ENCODE measurements at regions not wholly inside any gene's neighbourhood (a gene's known extent, or its start where the extent isn't known, plus 50 kb on each side); places are given as distances from the start of the nearest gene placed in this dataset.

DNA sequence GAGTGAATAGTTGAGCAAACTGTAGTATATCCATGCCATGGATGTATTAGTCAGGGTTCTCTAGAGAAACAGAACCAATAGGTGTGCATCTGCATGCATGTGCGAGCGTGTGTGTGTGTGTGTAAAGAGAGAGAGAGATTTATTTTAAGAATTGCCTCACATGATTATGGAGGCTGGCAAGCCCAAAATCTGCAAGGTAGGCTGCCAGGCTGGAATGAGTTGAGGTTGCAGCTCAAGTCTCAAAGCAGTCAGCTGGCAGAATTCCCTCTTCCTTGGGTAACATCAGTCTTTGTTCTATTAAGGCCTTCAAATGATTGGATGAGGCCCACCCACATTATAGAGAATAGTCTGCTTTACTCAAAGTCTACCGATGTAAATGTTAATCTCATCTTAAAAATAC lies 187.8 kb downstream of the ANAPC1 start:
- H3K27me3 Mint-ChIP-seq (ENCODE audit: low read depth in 3 of 3), result peaks cover 0 to 3% (median 1%) of the 10 kb centered on the region in 3 donors
- peaks cover 20 to 22% of the 10 kb centered on the region in 2 donors for H3K4me1 Mint-ChIP-seq
- DNase-seq, result no peak
- peaks cover 0 to 3% (median 0%) of the 10 kb centered on the region in 3 donors for H3K36me3 Mint-ChIP-seq
- no peak overlapping the region for H3K4me3 Mint-ChIP-seq
- no peaks in the 10 kb centered on the region for H3K9me3 Mint-ChIP-seq
- no peak overlapping the region for H3K27ac Mint-ChIP-seq

DNA sequence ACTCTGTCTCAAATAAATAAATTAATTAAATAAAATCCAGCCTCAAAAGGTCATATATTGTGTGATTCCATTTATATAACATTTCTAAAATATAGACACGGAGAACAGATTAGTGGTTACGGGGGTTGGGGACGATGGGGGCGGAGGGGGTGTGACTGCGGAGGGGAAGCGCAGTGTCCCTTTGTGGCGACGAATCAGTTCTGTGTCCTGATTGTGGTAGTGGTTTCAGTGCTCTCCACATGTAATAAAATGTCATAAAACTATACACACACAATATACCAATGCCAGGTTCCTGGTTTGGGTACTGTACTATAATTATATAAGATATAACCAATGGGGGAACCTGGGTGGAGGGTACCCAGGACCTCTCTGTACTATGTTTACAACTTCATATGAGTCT lies 186.4 kb downstream of the ANAPC1 start:
- H3K4me3 Mint-ChIP-seq, result peak overlapping the region in 1 of 5 donors; percentile 15

DNA sequence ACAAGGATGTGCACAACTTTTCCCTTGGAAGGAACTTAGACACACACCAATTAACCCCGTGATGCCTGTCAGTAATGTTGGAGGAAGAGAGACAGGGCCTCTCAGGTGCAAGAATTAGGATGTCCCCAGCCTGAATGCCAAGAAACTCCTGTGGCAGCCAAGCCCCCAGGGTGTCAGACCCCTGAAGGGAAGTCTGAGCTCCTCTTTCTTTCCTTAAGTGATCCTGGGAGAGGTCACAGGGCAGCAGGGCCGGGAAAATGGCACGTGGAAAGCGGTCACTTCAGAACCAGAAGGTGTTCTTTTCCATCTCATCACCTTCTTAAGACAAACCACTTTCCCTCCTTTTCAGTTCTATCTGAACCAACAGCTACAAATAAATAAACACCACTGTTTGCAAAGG lies 185.9 kb downstream of the ANAPC1 start:
- Mint-ChIP-seq H3K36me3 (peaks cover 0 to 3% (median 0%) of the 10 kb centered on the region in 3 donors), H3K9me3 (no peaks in the 10 kb centered on the region)

More for the DNA sequence above, 186.4 kb downstream of the ANAPC1 start:
- no peaks in the 10 kb centered on the region for H3K9me3 Mint-ChIP-seq
- DNase-seq, result peak in 1 of 3 donors; percentile 21
- H3K4me1 Mint-ChIP-seq, result peaks cover 25 to 32% of the 10 kb centered on the region in 2 donors
- peak overlapping the region in 2 of 6 donors; percentile 50 to 78 for H3K27ac Mint-ChIP-seq
- H3K36me3 Mint-ChIP-seq, result peaks cover 0 to 3% (median 0%) of the 10 kb centered on the region in 3 donors
- H3K27me3 Mint-ChIP-seq (ENCODE audit: low read depth in 3 of 3), result peaks cover 0 to 3% (median 1%) of the 10 kb centered on the region in 3 donors

DNA sequence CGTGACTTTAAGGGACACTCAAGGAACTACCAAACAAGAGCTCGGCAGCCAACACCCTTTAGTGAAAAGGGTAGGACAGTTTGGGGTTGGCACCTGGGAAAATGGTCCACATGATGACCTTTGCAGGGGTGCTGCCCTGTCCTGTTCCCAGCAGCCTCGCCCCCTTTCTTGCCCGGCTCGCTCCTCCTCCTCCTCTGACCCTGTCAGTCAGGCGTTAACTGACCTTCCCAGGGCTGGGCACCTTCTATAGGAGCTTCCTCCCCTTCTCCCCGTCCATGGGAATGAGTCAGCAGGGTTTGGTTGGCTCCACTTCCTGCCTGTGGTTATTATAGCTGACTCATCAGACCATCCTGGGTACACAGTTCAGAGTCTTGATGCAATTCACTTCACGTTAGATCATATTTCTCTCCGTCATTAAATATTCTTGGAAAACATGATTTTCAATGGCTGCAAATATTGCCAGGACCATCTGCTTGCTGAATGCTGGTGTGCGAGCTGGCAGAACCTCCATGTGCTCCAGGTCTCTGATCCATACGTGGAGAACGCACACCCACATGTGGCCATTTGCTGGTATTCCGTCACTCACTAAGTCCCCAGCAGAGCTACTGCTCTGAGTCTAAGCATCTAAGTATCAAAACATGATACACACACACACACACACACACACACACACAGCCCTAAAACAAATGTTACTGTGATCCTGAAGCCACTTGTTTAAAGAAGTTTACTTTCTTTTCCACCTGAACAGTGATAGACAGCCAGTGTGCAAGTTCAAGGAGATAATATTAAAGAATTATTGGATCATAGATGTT lies 185.0 kb downstream of the ANAPC1 start:
- peak overlapping the region; percentile 59 to 89 (median 70) for H3K4me3 Mint-ChIP-seq

More for the DNA sequence above, 185.9 kb downstream of the ANAPC1 start:
- no peak overlapping the region for H3K4me3 Mint-ChIP-seq
- H3K4me1 Mint-ChIP-seq, result peaks cover 25 to 32% of the 10 kb centered on the region in 2 donors
- no peak overlapping the region for H3K27ac Mint-ChIP-seq
- DNase-seq, result no peak
- peaks cover 0 to 3% (median 1%) of the 10 kb centered on the region in 3 donors for H3K27me3 Mint-ChIP-seq (ENCODE audit: low read depth in 3 of 3)

DNA sequence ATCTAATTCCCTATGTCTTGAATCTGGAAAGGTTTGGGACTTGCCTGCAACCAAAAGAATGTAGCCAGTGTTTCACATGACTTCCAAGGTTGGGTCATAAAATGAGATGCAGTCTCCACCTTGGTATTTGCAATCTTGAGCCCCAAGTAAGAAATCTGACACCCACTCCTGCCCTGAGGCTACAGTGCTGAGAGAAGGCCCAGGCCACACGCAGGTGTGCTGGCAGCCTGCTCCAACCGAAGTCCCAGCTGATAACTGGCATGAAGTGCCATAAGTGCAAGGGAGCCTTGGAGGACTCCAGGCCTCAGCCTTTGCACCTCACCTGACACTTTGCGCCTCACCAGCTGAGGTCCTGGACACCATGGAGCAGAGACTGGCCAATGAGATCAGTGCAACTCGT lies 182.7 kb downstream of the ANAPC1 start:
- no peak overlapping the region for H3K4me3 Mint-ChIP-seq
- no peaks in the 10 kb centered on the region for H3K9me3 Mint-ChIP-seq
- no peak for DNase-seq
- H3K4me1 Mint-ChIP-seq, result peaks cover 35 to 45% of the 10 kb centered on the region in 2 donors
- H3K36me3 Mint-ChIP-seq, result no peaks in the 10 kb centered on the region
- H3K27ac Mint-ChIP-seq, result no peak overlapping the region
- H3K27me3 Mint-ChIP-seq (ENCODE audit: low read depth in 3 of 3), result peaks cover 0 to 4% (median 3%) of the 10 kb centered on the region in 3 donors

More for the DNA sequence above, 185.0 kb downstream of the ANAPC1 start:
- Mint-ChIP-seq H3K27ac (peak overlapping the region in 5 of 6 donors; percentile 18 to 60 (median 42)), H3K4me1 (peaks cover 25 to 32% of the 10 kb centered on the region in 2 donors), H3K9me3 (no peaks in the 10 kb centered on the region), H3K36me3 (peaks cover 0 to under 1% (median 0%) of the 10 kb centered on the region in 3 donors), H3K27me3 (ENCODE audit: low read depth in 3 of 3) (peaks cover 0 to 3% (median 1%) of the 10 kb centered on the region in 3 donors)
- peak; percentile 43 to 57 (median 45) for DNase-seq

- H3K27me3 Mint-ChIP-seq (ENCODE audit: low read depth in 3 of 3), result peaks cover 0 to 4% (median 3%) of the 10 kb centered on the region in 3 donors
- H3K36me3 Mint-ChIP-seq, result no peaks in the 10 kb centered on the region
- no peak for DNase-seq
- peak overlapping the region in 2 of 6 donors; percentile 18 to 40 for H3K27ac Mint-ChIP-seq
- peaks cover 35 to 45% of the 10 kb centered on the region in 2 donors for H3K4me1 Mint-ChIP-seq
- no peak overlapping the region for H3K4me3 Mint-ChIP-seq
- H3K9me3 Mint-ChIP-seq, result no peaks in the 10 kb centered on the region
Measured at GRCh38 chr2:111701798-111702118, 182.2 kb downstream of the ANAPC1 start.

GRCh38 chr2:111702119-111702803 lies 181.7 kb downstream of the ANAPC1 start:
- no peaks in the 10 kb centered on the region for H3K9me3 Mint-ChIP-seq

DNA sequence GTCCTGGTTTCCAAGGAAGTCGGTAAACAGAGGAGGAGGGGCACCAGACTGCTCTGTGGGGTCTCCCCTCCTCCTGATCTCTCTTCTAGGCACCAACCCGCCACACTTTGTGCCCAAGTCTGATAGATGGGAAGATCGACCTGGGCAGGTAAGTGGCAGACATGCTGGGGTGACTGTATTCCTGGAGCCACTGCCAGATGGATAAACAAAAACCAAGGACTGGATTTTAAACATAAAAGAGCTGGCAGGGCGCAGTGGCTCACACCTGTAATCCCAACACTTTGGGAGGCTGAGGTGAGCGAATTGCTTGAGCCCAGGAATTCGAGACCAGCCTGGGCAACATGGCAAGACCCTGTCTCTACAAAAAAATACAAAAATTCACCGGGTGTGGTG lies 181.2 kb downstream of the ANAPC1 start:
- no peaks in the 10 kb centered on the region for H3K36me3 Mint-ChIP-seq
- H3K27me3 Mint-ChIP-seq (ENCODE audit: low read depth in 3 of 3), result peaks cover 0 to 4% (median 0%) of the 10 kb centered on the region in 3 donors
- no peaks in the 10 kb centered on the region for H3K9me3 Mint-ChIP-seq
- no peak for DNase-seq
- H3K27ac Mint-ChIP-seq, result no peak overlapping the region
- H3K4me3 Mint-ChIP-seq, result no peak overlapping the region
- peaks cover 32 to 40% of the 10 kb centered on the region in 2 donors for H3K4me1 Mint-ChIP-seq

More at GRCh38 chr2:111702119-111702803, 181.7 kb downstream of the ANAPC1 start:
- Mint-ChIP-seq H3K27me3 (ENCODE audit: low read depth in 3 of 3) (peaks cover 0 to 4% (median 0%) of the 10 kb centered on the region in 3 donors), H3K27ac (peak overlapping the region in 2 of 6 donors; percentile 18 to 40), H3K36me3 (no peaks in the 10 kb centered on the region), H3K4me3 (no peak overlapping the region), H3K4me1 (peaks cover 35 to 45% of the 10 kb centered on the region in 2 donors)
- peak; percentile 38 to 61 (median 46) for DNase-seq

DNA sequence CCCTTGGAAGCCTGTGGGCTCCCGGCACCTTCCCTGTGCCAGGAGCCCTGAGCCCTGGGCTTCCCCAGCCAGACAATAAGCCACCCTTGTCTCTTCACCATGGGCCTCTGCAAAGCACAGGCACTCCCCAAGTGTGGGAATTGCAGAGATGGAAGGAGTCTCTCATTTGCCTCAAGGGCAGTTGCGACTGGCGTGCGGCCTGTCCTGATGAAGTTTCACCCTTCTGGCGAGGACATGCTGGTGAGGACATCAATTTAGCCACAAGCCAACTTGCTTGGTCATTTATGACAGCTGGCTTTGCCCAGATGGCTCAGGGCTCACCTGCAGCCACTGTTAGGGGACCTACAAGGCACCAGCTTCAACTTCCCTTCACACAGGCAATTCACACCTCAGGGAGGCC lies 180.2 kb downstream of the ANAPC1 start:
- no peak overlapping the region for H3K4me3 Mint-ChIP-seq
- no peaks in the 10 kb centered on the region for H3K36me3 Mint-ChIP-seq
- no peak overlapping the region for H3K27ac Mint-ChIP-seq
- H3K9me3 Mint-ChIP-seq, result no peaks in the 10 kb centered on the region
- DNase-seq, result no peak
- H3K4me1 Mint-ChIP-seq, result peaks cover 23 to 30% of the 10 kb centered on the region in 2 donors
- H3K27me3 Mint-ChIP-seq (ENCODE audit: low read depth in 3 of 3), result peaks cover 0 to 6% (median 0%) of the 10 kb centered on the region in 3 donors

GRCh38 chr2:111704246-111704645 lies 179.7 kb downstream of the ANAPC1 start:
- no peak overlapping the region for H3K27ac Mint-ChIP-seq
- no peaks in the 10 kb centered on the region for H3K36me3 Mint-ChIP-seq
- peaks cover 0 to 6% (median 0%) of the 10 kb centered on the region in 3 donors for H3K27me3 Mint-ChIP-seq (ENCODE audit: low read depth in 3 of 3)
- DNase-seq, result no peak
- H3K9me3 Mint-ChIP-seq, result no peaks in the 10 kb centered on the region
- H3K4me1 Mint-ChIP-seq, result peaks cover 18 to 26% of the 10 kb centered on the region in 2 donors
- no peak overlapping the region for H3K4me3 Mint-ChIP-seq

- Mint-ChIP-seq H3K4me3 (peak overlapping the region in 1 of 5 donors; percentile 9), H3K27me3 (ENCODE audit: low read depth in 3 of 3) (peaks cover 0 to 6% (median 0%) of the 10 kb centered on the region in 3 donors), H3K36me3 (no peaks in the 10 kb centered on the region), H3K4me1 (peaks cover 16 to 23% of the 10 kb centered on the region in 2 donors), H3K9me3 (no peaks in the 10 kb centered on the region), H3K27ac (peak overlapping the region in 3 of 6 donors; percentile 27 to 58 (median 34))
- DNase-seq, result no peak
Measured at GRCh38 chr2:111705239-111705638, 178.8 kb downstream of the ANAPC1 start.

DNA sequence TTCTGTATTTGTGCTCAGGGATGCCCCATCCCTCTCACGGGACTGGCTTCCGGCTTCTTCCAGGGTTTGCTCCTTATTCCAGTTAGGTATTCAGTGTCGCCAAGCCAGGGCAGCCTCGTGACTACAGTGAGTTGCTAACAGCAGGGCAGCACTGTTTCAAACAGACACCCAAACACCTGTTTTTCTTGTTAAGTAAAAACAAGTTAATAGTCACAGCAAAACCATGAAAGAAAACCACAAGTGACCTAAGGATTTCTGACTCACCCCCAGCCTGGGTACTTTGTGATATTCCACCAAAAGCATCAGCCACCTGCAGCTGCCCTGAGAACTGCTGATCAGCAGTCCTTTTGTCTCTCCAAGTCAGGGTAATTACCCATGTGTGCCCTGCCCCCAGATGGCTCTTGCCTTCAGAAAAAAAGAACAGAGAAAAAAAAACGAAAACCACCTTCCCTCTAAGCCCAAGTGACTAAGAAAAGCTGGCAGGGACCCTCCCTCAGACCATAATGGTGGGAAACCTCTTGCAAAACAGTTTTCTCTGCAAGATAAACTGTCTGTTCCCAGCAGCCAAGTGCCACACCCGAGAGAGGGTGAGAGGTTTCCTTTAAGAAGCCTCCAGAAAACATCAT lies 178.2 kb downstream of the ANAPC1 start:
- H3K4me3 Mint-ChIP-seq, result peak overlapping the region in 3 of 5 donors; percentile 7 to 50 (median 12)
- DNase-seq, result peak in 1 of 3 donors; percentile 28
- H3K4me1 Mint-ChIP-seq, result peaks cover 16 to 23% of the 10 kb centered on the region in 2 donors
- H3K27me3 Mint-ChIP-seq (ENCODE audit: low read depth in 3 of 3), result peaks cover 0 to 6% (median 0%) of the 10 kb centered on the region in 3 donors
- no peaks in the 10 kb centered on the region for H3K36me3 Mint-ChIP-seq
- H3K9me3 Mint-ChIP-seq, result no peaks in the 10 kb centered on the region
- H3K27ac Mint-ChIP-seq, result peak overlapping the region in 3 of 6 donors; percentile 26 to 58 (median 27)

GRCh38 chr2:111706481-111707001 lies 177.5 kb downstream of the ANAPC1 start:
- H3K27ac Mint-ChIP-seq, result no peak overlapping the region
- H3K27me3 Mint-ChIP-seq (ENCODE audit: low read depth in 3 of 3), result peaks cover 0 to 6% (median 0%) of the 10 kb centered on the region in 3 donors
- DNase-seq, result no peak
- no peaks in the 10 kb centered on the region for H3K36me3 Mint-ChIP-seq
- H3K4me3 Mint-ChIP-seq, result no peak overlapping the region
- no peaks in the 10 kb centered on the region for H3K9me3 Mint-ChIP-seq
- peaks cover 16 to 22% of the 10 kb centered on the region in 2 donors for H3K4me1 Mint-ChIP-seq

Data from immature natural killer cell (primary cell).